A172 (cell line): ENCODE measurements at regions not wholly inside any gene's neighbourhood (a gene's known extent, or its start where the extent isn't known, plus 50 kb on each side); places are given as distances from the start of the nearest gene placed in this dataset.
"Not testable (repeated sequence)": the region's sequence is repeated elsewhere in the genome, so short reads cannot be mapped to it uniquely, and the experiment has no call there.

Experiments
- DNase-seq: peaks from one replicate; pipeline ENCODE4 v3.0.0-alpha.2; 2015; ENCODE audit warnings: low spot score

DNA sequence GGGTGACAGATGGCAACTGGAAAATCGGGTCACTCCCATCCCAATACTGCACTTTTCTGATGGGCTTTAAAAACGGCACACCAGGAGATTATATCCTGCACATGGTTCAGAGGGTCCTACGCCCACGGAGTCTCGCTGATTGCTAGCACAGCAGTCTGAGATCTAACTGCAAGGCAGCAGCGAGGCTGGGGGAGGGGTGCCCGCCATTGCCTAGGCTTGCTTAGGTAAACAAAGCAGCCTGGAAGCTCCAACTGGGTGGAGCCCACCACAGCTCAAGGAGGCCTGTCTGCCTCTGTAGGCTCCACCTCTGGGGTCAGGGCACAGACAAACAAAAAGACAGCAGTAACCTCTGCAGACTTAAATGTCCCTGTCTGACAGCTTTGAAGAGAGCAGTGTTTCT is 158.7 kb upstream of the MOCS2 start:
- DNase-seq = not testable (repeated sequence)

DNA sequence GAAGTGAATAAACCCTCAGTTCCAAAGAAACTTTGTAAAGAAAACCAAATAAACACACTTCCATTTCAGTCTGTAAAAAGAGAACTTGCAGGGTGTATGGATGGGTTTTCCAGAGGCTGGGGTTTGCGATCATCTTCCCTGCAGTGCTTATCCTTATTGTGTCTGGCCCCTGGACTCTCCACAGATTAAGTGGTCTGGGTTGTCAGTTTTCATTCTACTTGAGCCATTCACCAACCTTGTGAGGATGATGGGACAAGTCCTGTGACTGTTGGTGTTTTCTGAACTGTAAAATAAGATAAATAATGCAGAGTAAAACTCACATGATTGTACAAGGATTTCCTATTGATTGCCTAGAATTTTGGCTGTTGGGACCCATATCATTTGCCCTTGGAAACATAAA is 166.1 kb upstream of the MOCS2 start:
- DNase-seq = no peak

DNA sequence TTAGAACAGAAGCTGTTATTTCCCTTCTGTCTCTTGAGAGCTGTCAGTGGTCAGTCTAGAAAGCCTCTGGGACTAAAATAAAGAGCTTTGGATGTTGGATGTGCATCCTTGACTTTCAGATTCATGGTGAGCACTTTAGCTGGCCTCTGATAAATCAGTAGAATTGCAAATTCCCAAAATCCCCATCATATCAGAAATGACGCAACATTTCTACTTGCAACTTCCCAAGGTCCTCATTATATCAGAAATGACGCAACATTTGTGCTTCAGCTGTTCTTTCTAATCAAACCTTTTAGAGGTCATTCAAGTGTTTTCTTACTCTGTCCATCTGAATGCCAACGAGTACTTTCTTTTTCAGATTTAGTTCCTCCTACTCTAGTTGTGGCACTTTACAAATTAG is 167.3 kb upstream of the MOCS2 start:
- DNase-seq = no peak

GRCh38 chr5:53277491-53277890 is 167.9 kb upstream of the MOCS2 start:
- no peak for DNase-seq

DNA sequence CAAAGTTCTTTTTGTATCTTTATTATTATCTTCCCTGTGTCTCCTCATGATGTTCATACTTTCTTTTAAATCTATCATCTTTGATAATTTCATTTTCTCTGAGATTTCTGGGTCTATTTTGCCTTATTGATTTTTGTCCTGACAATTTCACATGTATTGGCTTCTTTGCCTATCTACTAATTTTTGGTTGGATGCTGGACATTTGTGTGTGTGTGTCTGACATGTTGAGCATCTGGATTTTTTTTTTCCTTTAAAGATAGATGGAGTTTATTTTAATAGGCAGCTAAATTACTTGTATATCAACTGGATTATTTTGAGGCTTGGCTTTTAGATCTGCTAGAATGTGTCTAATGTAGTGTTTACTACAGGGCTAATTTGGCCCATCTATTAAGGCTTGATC is 178.0 kb upstream of the MOCS2 start:
- DNase-seq = no peak

DNA sequence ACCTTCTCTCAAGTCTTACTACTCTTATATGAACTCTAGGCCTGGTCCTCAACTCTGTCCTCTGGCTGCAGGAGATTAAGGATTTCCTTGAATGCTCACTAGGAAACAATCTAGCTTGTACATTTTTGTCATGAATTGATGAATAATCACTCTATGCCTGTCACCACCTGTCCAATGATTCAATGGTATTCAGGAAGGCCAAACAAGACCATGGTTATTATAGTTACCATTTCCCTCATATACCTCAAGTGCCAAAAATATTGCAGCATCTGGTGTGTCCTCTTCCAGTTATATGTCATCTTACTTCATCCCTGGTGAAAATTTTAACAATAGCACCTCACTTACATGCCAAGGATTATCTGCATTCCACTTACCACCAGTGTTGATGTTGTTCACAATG is 179.0 kb upstream of the MOCS2 start:
- DNase-seq = no peak

GRCh38 chr5:53291047-53291446 is 181.5 kb upstream of the MOCS2 start:
- no peak for DNase-seq

DNA sequence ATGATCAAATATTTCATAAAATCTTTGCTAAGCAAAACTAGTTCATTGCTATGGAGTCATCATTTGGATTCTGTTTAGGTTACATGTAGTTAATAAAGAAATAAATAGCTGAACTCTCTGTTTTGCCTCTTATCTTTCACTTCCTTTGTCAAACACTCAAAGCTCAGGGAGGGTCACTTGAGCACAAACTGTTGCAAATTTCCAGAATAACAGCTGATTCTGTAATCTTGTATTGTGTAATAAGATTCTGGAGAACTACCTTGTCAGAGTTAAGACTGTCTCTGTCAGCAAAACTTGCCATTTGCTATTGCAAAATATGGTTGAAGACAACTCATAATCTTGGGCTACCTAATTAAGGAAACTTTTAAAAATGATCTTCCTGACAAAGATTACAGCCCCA is 182.0 kb upstream of the MOCS2 start:
- DNase-seq = no peak

- no peak for DNase-seq
Observed at GRCh38 chr5:53298841-53299240, 181.6 kb upstream of the FST start.

DNA sequence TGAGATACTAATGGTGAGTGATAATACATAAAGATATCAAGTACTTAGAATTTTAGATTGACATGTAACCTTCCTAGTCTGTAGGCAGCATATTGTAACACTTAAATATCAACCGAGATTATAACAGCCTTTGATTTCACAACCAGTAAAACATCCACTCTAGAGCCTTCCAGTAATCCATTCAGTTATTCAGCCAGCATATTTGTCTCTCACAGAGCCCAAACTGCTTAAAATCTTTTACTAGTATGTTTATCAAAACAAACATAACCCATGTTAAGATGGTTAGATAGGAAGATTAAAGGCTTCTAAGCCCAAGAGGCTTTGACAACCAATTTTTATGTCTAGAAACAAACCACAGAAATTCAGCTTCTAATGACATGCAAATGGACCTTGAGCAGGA is 177.9 kb upstream of the FST start:
- no peak for DNase-seq

GRCh38 chr5:53303105-53303504 is 177.3 kb upstream of the FST start:
- peak; percentile 80 for DNase-seq

DNA sequence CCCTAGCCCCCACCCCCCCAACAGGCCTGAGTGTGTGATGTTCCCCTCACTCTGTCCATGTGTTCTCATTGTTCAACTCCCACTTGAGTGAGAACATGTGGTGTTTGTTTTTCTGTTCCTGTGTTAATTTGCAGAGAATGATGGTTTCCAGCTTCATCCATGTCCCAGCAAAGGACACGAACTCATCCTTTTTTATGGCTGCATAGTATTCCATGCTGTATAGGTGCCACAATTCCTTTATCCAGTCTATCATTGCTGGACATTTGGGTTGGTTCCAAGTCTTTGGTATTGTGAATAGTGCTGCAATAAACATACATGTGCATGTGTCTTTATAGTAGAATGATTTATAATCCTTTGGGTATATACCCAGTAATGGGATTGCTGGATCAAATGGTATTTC is 175.1 kb upstream of the FST start:
- not testable (repeated sequence) for DNase-seq

- no peak for DNase-seq
Observed at GRCh38 chr5:53309653-53310052, 170.8 kb upstream of the FST start.

DNA sequence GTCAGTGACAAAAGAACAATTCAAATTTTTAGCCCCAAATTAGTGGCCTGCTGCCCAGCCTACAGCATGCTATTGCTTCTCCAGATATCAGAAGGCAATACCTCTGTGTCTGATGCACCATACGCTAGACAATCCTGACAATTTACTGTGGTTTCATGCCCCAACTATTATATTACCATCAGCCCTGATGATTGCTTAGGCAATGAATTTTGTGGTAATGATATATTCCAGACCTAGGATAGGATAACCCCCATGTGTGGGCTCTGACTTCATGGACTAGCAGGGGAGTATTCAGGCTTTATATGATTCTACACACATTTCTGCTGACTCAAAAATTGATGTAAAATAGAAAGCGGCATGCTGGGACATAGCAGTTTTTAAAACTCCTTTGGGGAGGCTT is 168.7 kb upstream of the FST start:
- DNase-seq = no peak

DNA sequence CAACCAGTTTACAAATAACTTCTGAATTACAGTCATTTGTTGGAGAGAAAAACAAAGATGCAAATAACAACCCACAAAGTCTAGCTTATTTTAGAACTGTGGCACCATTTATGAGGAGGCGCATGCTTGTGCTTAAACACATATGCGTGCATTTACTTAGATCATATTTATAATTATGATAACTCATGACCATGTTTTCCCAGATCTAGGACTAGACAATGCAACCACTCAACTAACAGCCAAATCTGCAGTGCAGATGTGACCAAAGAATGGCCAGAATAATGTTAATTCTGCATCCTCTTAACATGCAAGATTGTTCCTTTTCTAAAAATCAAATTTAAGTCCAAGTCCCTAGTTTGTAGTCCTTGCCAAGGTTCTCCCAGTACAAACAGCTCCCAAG is 167.3 kb upstream of the FST start:
- DNase-seq = no peak

- no peak for DNase-seq
Observed at GRCh38 chr5:53318303-53318702, 162.1 kb upstream of the FST start.

DNA sequence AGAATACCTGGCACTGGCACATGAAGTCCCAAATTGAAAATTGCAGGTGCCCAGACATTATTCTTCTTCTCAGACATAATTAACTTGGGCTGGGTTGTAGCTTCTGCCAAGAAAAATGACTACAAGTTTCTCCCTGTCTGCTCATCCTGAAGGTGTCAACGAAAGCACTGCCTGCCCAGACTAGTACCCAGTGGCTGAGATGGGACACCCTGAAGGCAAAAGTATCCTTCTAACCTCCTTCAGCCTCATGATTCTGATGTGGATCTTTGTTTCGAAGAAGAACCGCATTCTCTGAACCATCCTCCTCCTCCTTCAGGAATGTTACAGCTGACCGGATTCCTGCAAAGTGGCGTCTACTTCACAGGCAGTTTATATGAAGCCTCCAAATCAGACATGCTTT is 161.1 kb upstream of the FST start:
- DNase-seq = no peak

- no peak for DNase-seq
Observed at GRCh38 chr5:53321073-53321472, 159.4 kb upstream of the FST start.

- no peak for DNase-seq
Observed at GRCh38 chr5:53321721-53322120, 158.7 kb upstream of the FST start.

DNA sequence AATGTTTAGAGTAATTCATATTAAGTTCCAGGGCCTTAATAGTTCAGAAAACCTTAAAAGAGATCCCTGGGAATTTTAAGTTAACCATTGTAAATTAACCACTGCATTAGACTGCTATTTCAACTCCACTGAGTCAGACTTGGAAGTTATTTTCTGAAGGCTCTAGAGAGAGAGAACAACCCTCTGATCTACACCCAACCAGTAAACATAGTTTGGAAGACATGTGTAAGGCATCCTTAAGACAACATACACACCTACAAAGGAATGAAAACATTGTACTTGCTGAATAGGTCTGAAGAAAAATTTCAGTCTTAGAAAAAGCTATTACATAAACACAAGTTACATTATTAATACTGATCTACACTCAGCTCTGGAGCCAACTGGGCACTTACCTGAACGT is 158.2 kb upstream of the FST start:
- DNase-seq = no peak

DNA sequence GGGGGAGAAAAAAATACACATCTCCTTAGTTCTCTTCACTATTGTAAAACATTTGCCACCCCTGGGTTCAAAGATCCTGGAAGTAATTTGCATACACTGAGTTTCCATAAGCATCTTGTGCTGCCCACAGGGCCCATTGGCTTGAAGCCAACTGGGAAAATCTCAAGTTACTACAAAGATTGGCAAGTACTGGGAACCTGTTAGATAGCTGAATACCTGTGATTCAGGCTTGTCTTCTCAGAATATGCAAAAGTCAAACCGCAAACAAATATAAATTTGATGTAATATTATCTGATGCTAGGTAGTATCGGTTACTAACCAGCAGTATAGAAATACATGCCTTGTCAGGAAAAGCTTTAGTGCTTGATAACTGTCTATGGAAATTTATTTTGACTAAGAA is 156.9 kb upstream of the FST start:
- DNase-seq = no peak

GRCh38 chr5:53323943-53324642 is 156.3 kb upstream of the FST start:
- DNase-seq = peak; percentile 38

- DNase-seq = no peak
Observed at GRCh38 chr5:53326424-53327153, 153.8 kb upstream of the FST start.

- no peak for DNase-seq
Observed at GRCh38 chr5:53327811-53328334, 152.6 kb upstream of the FST start.
